ENCODE measurements at regions not wholly inside any gene's neighbourhood (a gene's known extent, or its start where the extent isn't known, plus 50 kb on each side); places are given as distances from the start of the nearest gene placed in this dataset.
"Not testable (repeated sequence)": the region's sequence is repeated elsewhere in the genome, so short reads cannot be mapped to it uniquely, and the experiment has no call there.

- Histone ChIP-seq H3K9me2 (replicated peaks; ENCODE audit: control insufficient read depth, low read length) (no peaks in the 10 kb centered on the region), H3K27me3 (ENCODE audit: control insufficient read depth, low read length) (no peaks in the 10 kb centered on the region), H3K79me2 (ENCODE audit: control insufficient read depth, low read length) (no peaks in the 10 kb centered on the region), H3F3A (ENCODE audit: control insufficient read depth, insufficient read depth) (no peaks in the 10 kb centered on the region), H3K9me3 (ENCODE audit: control insufficient read depth, insufficient read depth, low read length) (no peaks in the 10 kb centered on the region), H3K4me1 (ENCODE audit: control insufficient read depth, low read length) (no peaks in the 10 kb centered on the region), H3K4me3 (ENCODE audit: low read length) (no peak overlapping the region), H3K27ac (ENCODE audit: low read depth, low read length) (no peak overlapping the region), H4K20me1 (ENCODE audit: control insufficient read depth, insufficient read depth, low read depth, low read length) (no peaks in the 10 kb centered on the region), H3K4me2 (ENCODE audit: low read length) (no peak overlapping the region), H3K36me3 (ENCODE audit: control insufficient read depth, low read length) (no peaks in the 10 kb centered on the region)
- TF ChIP-seq EZH2phosphoT487 (IDR thresholded peaks at IDR 0.05; ENCODE audit: borderline replicate concordance, low read length), result no peak
- TF ChIP-seq, protein P1, sequence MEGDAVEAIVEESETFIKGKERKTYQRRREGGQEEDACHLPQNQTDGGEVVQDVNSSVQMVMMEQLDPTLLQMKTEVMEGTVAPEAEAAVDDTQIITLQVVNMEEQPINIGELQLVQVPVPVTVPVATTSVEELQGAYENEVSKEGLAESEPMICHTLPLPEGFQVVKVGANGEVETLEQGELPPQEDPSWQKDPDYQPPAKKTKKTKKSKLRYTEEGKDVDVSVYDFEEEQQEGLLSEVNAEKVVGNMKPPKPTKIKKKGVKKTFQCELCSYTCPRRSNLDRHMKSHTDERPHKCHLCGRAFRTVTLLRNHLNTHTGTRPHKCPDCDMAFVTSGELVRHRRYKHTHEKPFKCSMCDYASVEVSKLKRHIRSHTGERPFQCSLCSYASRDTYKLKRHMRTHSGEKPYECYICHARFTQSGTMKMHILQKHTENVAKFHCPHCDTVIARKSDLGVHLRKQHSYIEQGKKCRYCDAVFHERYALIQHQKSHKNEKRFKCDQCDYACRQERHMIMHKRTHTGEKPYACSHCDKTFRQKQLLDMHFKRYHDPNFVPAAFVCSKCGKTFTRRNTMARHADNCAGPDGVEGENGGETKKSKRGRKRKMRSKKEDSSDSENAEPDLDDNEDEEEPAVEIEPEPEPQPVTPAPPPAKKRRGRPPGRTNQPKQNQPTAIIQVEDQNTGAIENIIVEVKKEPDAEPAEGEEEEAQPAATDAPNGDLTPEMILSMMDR (IDR thresholded peaks at IDR 0.05; ENCODE audit: low read depth, low read length, poor library complexity, severe bottlenecking), result no peak
These were observed 1063.9 kb downstream of the CDH9 start for GRCh38 chr5:25974451-25974850.

DNA sequence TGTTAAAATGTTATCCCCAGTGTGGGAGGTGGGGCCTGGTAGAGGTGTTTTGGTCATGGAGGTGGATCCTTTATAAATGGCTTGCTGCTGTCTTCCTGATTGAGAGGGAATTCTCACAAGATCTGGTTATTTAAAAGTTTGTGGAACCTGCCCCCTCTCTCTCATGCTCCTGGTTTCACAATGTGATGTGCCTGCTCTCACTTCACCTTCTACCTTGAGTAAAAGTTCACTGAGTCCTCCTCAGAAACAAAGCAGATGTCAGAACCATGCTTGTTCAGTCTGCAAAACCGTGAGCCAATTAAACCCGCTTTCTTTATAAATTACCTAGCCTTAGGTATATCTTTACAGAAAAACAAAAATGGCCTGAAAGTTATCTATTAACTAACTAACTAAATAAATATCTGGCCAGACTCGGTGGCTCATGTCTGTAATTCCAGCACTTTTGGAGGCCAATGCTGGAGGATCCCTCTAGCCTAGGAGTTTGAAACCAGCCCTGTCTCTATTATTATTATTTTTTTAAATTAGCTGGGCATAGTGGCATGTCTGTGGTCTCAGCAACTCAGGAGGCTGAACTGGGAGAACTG is 1067.4 kb downstream of the CDH9 start:
- no peaks in the 10 kb centered on the region for H3K9me3 ChIP-seq (ENCODE audit: control insufficient read depth, insufficient read depth, low read length)
- no peaks in the 10 kb centered on the region for H3K27me3 ChIP-seq (ENCODE audit: control insufficient read depth, low read length)
- H3F3A ChIP-seq (ENCODE audit: control insufficient read depth, insufficient read depth), result no peaks in the 10 kb centered on the region
- H3K27ac ChIP-seq (ENCODE audit: low read depth, low read length), result no peak overlapping the region
- no peaks in the 10 kb centered on the region for H4K20me1 ChIP-seq (ENCODE audit: control insufficient read depth, insufficient read depth, low read depth, low read length)
- no peak overlapping the region for H3K4me3 ChIP-seq (ENCODE audit: low read length)
- no peak overlapping the region for H3K4me2 ChIP-seq (ENCODE audit: low read length)
- no peaks in the 10 kb centered on the region for H3K4me1 ChIP-seq (ENCODE audit: control insufficient read depth, low read length)
- H3K9me2 ChIP-seq (replicated peaks; ENCODE audit: control insufficient read depth, low read length), result no peaks in the 10 kb centered on the region
- H3K79me2 ChIP-seq (ENCODE audit: control insufficient read depth, low read length), result no peaks in the 10 kb centered on the region
- no peaks in the 10 kb centered on the region for H3K36me3 ChIP-seq (ENCODE audit: control insufficient read depth, low read length)
- TF ChIP-seq EZH2phosphoT487 (IDR thresholded peaks at IDR 0.05; ENCODE audit: borderline replicate concordance, low read length), result no peak
- TF ChIP-seq, protein P1 (IDR thresholded peaks at IDR 0.05; ENCODE audit: low read depth, low read length, poor library complexity, severe bottlenecking), result no peak

DNA sequence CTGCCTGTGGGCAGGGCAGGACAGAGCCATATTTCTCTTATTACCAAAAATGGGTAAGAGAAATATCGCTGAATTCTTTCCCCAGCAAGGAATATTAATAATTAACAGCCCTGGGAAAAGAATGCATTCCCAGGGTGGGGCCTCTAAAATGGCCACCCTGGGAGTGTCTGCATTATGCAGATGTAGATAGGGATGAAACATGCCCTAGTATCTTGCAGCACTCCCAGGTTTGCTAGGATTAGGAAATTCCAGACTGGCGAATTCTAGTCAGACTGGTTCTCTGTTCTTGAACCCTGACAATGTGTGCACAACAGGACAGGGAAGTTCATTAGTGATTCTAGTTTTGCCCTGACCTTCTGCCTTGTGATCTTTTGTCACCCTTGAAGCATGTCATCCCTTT is 1069.3 kb downstream of the CDH9 start:
- H3K27ac ChIP-seq (ENCODE audit: low read depth, low read length); H3F3A ChIP-seq (ENCODE audit: control insufficient read depth, insufficient read depth); H3K4me3 ChIP-seq (ENCODE audit: low read length); H3K36me3 ChIP-seq (ENCODE audit: control insufficient read depth, low read length); H3K9me3 ChIP-seq (ENCODE audit: control insufficient read depth, insufficient read depth, low read length); H3K4me1 ChIP-seq (ENCODE audit: control insufficient read depth, low read length); H3K79me2 ChIP-seq (ENCODE audit: control insufficient read depth, low read length); H4K20me1 ChIP-seq (ENCODE audit: control insufficient read depth, insufficient read depth, low read depth, low read length); H3K27me3 ChIP-seq (ENCODE audit: control insufficient read depth, low read length); H3K4me2 ChIP-seq (ENCODE audit: low read length); H3K9me2 ChIP-seq (replicated peaks; ENCODE audit: control insufficient read depth, low read length): not testable (repeated sequence)

DNA sequence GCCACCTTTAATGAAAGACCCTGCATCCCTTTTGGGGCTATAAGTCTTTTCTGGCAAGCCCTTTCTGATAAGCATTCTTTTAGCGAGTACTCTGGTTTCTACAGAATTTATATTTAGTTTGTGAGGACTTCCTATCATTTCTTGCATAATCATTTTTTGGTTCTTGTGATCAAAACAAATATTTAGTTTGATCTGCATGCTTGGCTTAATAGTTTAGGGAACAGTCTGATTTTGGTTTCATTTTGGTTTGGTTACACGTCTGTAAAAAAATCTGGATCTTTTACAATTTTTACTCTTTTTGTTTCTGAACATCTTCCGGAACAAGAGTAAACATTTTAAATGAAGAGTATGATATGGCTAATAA is 1074.4 kb downstream of the CDH9 start:
- H3K9me3 ChIP-seq (ENCODE audit: control insufficient read depth, insufficient read depth, low read length), result no peaks in the 10 kb centered on the region
- H3K27ac ChIP-seq (ENCODE audit: low read depth, low read length), result no peak overlapping the region
- no peaks in the 10 kb centered on the region for H3F3A ChIP-seq (ENCODE audit: control insufficient read depth, insufficient read depth)
- no peak overlapping the region for H3K4me3 ChIP-seq (ENCODE audit: low read length)
- H3K79me2 ChIP-seq (ENCODE audit: control insufficient read depth, low read length), result no peaks in the 10 kb centered on the region
- H3K36me3 ChIP-seq (ENCODE audit: control insufficient read depth, low read length), result no peaks in the 10 kb centered on the region
- no peaks in the 10 kb centered on the region for H3K4me1 ChIP-seq (ENCODE audit: control insufficient read depth, low read length)
- no peaks in the 10 kb centered on the region for H4K20me1 ChIP-seq (ENCODE audit: control insufficient read depth, insufficient read depth, low read depth, low read length)
- TF ChIP-seq, protein P1 (IDR thresholded peaks at IDR 0.05; ENCODE audit: low read depth, low read length, poor library complexity, severe bottlenecking), result no peak
- TF ChIP-seq EZH2phosphoT487 (IDR thresholded peaks at IDR 0.05; ENCODE audit: borderline replicate concordance, low read length), result no peak
- no peaks in the 10 kb centered on the region for H3K9me2 ChIP-seq (replicated peaks; ENCODE audit: control insufficient read depth, low read length)
- no peak overlapping the region for H3K4me2 ChIP-seq (ENCODE audit: low read length)
- no peaks in the 10 kb centered on the region for H3K27me3 ChIP-seq (ENCODE audit: control insufficient read depth, low read length)

Measured in DOHH2 (cell line).